ENCODE measurements at regions not wholly inside any gene's neighbourhood (a gene's known extent, or its start where the extent isn't known, plus 50 kb on each side); places are given as distances from the start of the nearest gene placed in this dataset.

DNA sequence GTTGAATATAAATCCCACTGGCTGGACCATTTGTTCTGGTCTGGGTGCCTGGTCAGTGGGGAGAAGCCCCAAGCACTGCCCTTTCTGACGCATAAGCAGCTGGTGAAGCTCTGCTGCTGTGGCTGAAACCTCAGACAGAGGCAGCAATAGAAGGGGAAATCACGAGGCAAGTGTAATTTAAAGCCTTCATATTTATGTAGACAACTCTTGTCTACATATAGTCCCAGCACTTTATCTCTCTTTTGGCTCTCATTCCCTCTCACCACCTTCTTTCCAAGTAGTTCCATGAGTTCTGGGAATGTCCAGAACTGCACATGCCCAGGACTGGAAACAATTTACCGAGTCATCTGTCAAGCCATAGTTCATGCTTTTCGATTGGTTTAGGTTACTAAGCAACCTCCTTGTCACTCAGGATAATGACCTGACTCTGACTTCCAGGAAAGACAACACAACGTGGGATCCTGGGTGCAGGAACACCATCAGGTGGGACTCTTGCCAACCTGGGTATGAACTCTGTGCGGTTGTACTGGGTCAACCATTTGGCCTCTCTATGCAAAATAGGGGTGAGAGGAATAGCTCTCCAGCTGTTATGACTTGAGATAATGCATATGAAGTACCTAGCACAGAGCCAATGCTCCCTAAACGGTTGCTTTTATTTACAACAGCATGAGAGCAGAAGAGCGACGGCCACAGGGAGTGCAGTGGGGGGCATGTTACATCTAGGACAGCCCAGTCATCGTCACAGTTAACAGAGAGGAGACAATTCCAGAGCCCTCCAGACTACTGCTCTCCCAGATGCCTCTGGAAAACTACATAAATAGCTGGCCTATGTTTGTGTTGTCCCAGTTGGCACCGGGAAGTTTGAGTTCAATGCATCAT, 321.9 kb downstream of the FOXO1 start:
- TF ChIP-seq NRF1 (conservative IDR thresholded peaks at IDR 0.05; ENCODE audit: low read depth, low read length) (no peak), RFX5 (IDR thresholded peaks at IDR 0.05; ENCODE audit: low read depth, low read length) (no peak), EZH2 (IDR thresholded peaks at IDR 0.05; ENCODE audit: borderline replicate concordance, control insufficient read depth, low read depth, low read length) (no peak), MYC (IDR thresholded peaks at IDR 0.05; ENCODE audit: insufficient read depth, insufficient read length, insufficient replicate concordance, low read length, severe bottlenecking) (no peak), BHLHE40 (IDR thresholded peaks at IDR 0.05; ENCODE audit: borderline replicate concordance in 1 of 2, low read depth in 2 of 2, low read length in 1 of 2) (no peak), FOXM1 (IDR thresholded peaks at IDR 0.05; ENCODE audit: low read depth, low read length) (no peak), SIN3A (IDR thresholded peaks at IDR 0.05; ENCODE audit: low read depth, low read length) (no peak), RAD51 (IDR thresholded peaks at IDR 0.05) (no peak), POLR2A (IDR thresholded peaks at IDR 0.05; ENCODE audit: low read depth, low read length) (no peak)
- TF ChIP-seq, protein P1, sequence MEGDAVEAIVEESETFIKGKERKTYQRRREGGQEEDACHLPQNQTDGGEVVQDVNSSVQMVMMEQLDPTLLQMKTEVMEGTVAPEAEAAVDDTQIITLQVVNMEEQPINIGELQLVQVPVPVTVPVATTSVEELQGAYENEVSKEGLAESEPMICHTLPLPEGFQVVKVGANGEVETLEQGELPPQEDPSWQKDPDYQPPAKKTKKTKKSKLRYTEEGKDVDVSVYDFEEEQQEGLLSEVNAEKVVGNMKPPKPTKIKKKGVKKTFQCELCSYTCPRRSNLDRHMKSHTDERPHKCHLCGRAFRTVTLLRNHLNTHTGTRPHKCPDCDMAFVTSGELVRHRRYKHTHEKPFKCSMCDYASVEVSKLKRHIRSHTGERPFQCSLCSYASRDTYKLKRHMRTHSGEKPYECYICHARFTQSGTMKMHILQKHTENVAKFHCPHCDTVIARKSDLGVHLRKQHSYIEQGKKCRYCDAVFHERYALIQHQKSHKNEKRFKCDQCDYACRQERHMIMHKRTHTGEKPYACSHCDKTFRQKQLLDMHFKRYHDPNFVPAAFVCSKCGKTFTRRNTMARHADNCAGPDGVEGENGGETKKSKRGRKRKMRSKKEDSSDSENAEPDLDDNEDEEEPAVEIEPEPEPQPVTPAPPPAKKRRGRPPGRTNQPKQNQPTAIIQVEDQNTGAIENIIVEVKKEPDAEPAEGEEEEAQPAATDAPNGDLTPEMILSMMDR (IDR thresholded peaks at IDR 0.05 in 2 of 3, conservative IDR thresholded peaks at IDR 0.05 in 1 of 3; ENCODE audit: control insufficient read depth in 2 of 3, extremely low read depth in 1 of 3, insufficient read depth in 1 of 3, low read depth in 3 of 3, low read length in 3 of 3): no peak
- TF ChIP-seq, protein P2, sequence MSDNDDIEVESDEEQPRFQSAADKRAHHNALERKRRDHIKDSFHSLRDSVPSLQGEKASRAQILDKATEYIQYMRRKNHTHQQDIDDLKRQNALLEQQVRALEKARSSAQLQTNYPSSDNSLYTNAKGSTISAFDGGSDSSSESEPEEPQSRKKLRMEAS (IDR thresholded peaks at IDR 0.05; ENCODE audit: low read depth, low read length): no peak
